ENCODE measurements at regions not wholly inside any gene's neighbourhood (a gene's known extent, or its start where the extent isn't known, plus 50 kb on each side); places are given as distances from the start of the nearest gene placed in this dataset.

- no peaks in the 10 kb centered on the region for H3K9me3 ChIP-seq (ENCODE audit: low read depth)
- no peaks in the 10 kb centered on the region for H3K4me1 ChIP-seq (ENCODE audit: insufficient read depth)
- DNase-seq (ENCODE audit: low spot score) = no peak
- H3K27ac ChIP-seq = no peak overlapping the region
- H3K9me2 ChIP-seq (replicated peaks; ENCODE audit: insufficient read depth) = no peaks in the 10 kb centered on the region
- TF ChIP-seq, protein P1, sequence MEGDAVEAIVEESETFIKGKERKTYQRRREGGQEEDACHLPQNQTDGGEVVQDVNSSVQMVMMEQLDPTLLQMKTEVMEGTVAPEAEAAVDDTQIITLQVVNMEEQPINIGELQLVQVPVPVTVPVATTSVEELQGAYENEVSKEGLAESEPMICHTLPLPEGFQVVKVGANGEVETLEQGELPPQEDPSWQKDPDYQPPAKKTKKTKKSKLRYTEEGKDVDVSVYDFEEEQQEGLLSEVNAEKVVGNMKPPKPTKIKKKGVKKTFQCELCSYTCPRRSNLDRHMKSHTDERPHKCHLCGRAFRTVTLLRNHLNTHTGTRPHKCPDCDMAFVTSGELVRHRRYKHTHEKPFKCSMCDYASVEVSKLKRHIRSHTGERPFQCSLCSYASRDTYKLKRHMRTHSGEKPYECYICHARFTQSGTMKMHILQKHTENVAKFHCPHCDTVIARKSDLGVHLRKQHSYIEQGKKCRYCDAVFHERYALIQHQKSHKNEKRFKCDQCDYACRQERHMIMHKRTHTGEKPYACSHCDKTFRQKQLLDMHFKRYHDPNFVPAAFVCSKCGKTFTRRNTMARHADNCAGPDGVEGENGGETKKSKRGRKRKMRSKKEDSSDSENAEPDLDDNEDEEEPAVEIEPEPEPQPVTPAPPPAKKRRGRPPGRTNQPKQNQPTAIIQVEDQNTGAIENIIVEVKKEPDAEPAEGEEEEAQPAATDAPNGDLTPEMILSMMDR (IDR thresholded peaks at IDR 0.05; ENCODE audit: poor library complexity) = no peak
- no peak for TF ChIP-seq EZH2 (IDR thresholded peaks at IDR 0.05; ENCODE audit: borderline replicate concordance)
- no peak for TF ChIP-seq EZH2phosphoT487 (IDR thresholded peaks at IDR 0.05; ENCODE audit: low read depth, severe bottlenecking, unreplicated experiment)
- no peak overlapping the region for H3K4me3 ChIP-seq
- no peak overlapping the region for H2AFZ ChIP-seq
- no peaks in the 10 kb centered on the region for H3K27me3 ChIP-seq
- WGBS (ENCODE audit: low lambda C conversion rate, missing lambda C conversion rate) = 64% methylated on average over 8 of the region's 8 CpGs
- H3K36me3 ChIP-seq (replicated peaks; ENCODE audit: insufficient read depth, low read depth) = no peaks in the 10 kb centered on the region
- no peak overlapping the region for H3K4me2 ChIP-seq
- H4K20me1 ChIP-seq (ENCODE audit: insufficient read depth, poor library complexity, severe bottlenecking) = no peaks in the 10 kb centered on the region
- H3K79me2 ChIP-seq = no peaks in the 10 kb centered on the region
These were observed 254.8 kb downstream of the NSG2 start for GRCh38 chr5:174300118-174300940.

- TF ChIP-seq, protein P1 (IDR thresholded peaks at IDR 0.05; ENCODE audit: poor library complexity) = no peak
- TF ChIP-seq EZH2 (IDR thresholded peaks at IDR 0.05; ENCODE audit: borderline replicate concordance) (no peak), EZH2phosphoT487 (IDR thresholded peaks at IDR 0.05; ENCODE audit: low read depth, severe bottlenecking, unreplicated experiment) (no peak)
- H3K4me1 ChIP-seq (ENCODE audit: insufficient read depth) = no peaks in the 10 kb centered on the region
- H3K9me3 ChIP-seq (ENCODE audit: low read depth) = no peaks in the 10 kb centered on the region
- H3K27ac ChIP-seq = no peak overlapping the region
- WGBS (ENCODE audit: low lambda C conversion rate, missing lambda C conversion rate) = 22% methylated on average over 12 of the region's 12 CpGs
- H3K9me2 ChIP-seq (replicated peaks; ENCODE audit: insufficient read depth) = no peaks in the 10 kb centered on the region
- no peak overlapping the region for H2AFZ ChIP-seq
- no peaks in the 10 kb centered on the region for H3K36me3 ChIP-seq (replicated peaks; ENCODE audit: insufficient read depth, low read depth)
- DNase-seq (ENCODE audit: low spot score) = no peak
- no peaks in the 10 kb centered on the region for H4K20me1 ChIP-seq (ENCODE audit: insufficient read depth, poor library complexity, severe bottlenecking)
- H3K4me2 ChIP-seq = no peak overlapping the region
- no peaks in the 10 kb centered on the region for H3K27me3 ChIP-seq
- no peak overlapping the region for H3K4me3 ChIP-seq
- no peaks in the 10 kb centered on the region for H3K79me2 ChIP-seq
These were observed 255.6 kb downstream of the NSG2 start for GRCh38 chr5:174300941-174301761.

GRCh38 chr5:174301848-174302625 is 256.5 kb downstream of the NSG2 start:
- no peaks in the 10 kb centered on the region for H3K9me3 ChIP-seq (ENCODE audit: low read depth)
- H3K4me3 ChIP-seq = no peak overlapping the region
- H3K27me3 ChIP-seq = no peaks in the 10 kb centered on the region
- no peak for TF ChIP-seq EZH2phosphoT487 (IDR thresholded peaks at IDR 0.05; ENCODE audit: low read depth, severe bottlenecking, unreplicated experiment)
- TF ChIP-seq, protein P1 (IDR thresholded peaks at IDR 0.05; ENCODE audit: poor library complexity) = no peak
- TF ChIP-seq EZH2 (IDR thresholded peaks at IDR 0.05; ENCODE audit: borderline replicate concordance) = no peak
- H3K36me3 ChIP-seq (replicated peaks; ENCODE audit: insufficient read depth, low read depth) = no peaks in the 10 kb centered on the region
- no peaks in the 10 kb centered on the region for H3K79me2 ChIP-seq
- no peaks in the 10 kb centered on the region for H3K4me1 ChIP-seq (ENCODE audit: insufficient read depth)
- H3K27ac ChIP-seq = no peak overlapping the region
- H4K20me1 ChIP-seq (ENCODE audit: insufficient read depth, poor library complexity, severe bottlenecking) = no peaks in the 10 kb centered on the region
- no peak overlapping the region for H2AFZ ChIP-seq
- no peak for DNase-seq (ENCODE audit: low spot score)
- 80% methylated on average over 10 of the region's 10 CpGs for WGBS (ENCODE audit: low lambda C conversion rate, missing lambda C conversion rate)
- H3K4me2 ChIP-seq = no peak overlapping the region
- H3K9me2 ChIP-seq (replicated peaks; ENCODE audit: insufficient read depth) = no peaks in the 10 kb centered on the region
